H1 (cell line): ENCODE measurements at regions not wholly inside any gene's neighbourhood (a gene's known extent, or its start where the extent isn't known, plus 50 kb on each side); places are given as distances from the start of the nearest gene placed in this dataset.

Experiments
- CEBPB ChIP-seq: IDR thresholded peaks from 2 replicates; pipeline ENCODE4 v1.6.1; 2012; ENCODE audit warnings: low read depth, low read length
- HDAC2 ChIP-seq, 2 experiments: fragments of 300-600 bp in 1 of 2; sonication (generic) in 1 of 2; IDR thresholded peaks; 2 replicates each; pipeline ENCODE4 v1.6.1; 2011 to 2012; ENCODE audit warnings: low read depth in 2 of 2, low read length in 2 of 2, mild to moderate bottlenecking in 2 of 2, moderate library complexity in 2 of 2, borderline replicate concordance in 1 of 2, inconsistent platforms in 1 of 2
- SUZ12 ChIP-seq: fragments of 200-600 bp; sonication (generic); IDR thresholded peaks from 2 replicates; pipeline ENCODE4 v1.6.1; 2012; ENCODE audit warnings: mild to moderate bottlenecking, inconsistent platforms, low read length, moderate library complexity, mixed read lengths
- TF ChIP-seq, protein P1 (sequence below): fragments of 300-600 bp; sonication (generic); IDR thresholded peaks from 2 replicates; pipeline ENCODE4 v1.7.1; 2012; ENCODE audit warnings: low read length, moderate library complexity, mild to moderate bottlenecking, inconsistent platforms; ENCODE audit not compliant: insufficient replicate concordance

DNA sequence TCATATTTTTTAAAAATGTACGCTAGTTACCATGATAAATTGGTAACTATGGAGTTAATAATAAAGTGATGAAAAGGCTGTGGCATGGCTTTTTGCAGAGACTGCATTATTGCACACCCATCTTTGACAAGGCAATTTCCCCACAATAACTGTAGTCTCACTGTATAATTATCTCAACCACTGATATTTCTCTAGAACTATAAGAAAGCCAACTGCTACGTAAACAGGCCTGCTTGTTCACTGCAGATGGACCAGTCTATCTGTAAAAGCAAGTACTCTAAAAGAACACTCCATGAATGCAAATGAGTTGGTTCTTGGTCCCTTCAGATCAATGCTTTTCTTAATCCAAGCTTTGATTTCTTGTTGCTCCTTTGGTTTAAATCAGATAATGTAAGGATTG, 218.7 kb downstream of the RBM43 start (continued):
- TF ChIP-seq, protein P1, sequence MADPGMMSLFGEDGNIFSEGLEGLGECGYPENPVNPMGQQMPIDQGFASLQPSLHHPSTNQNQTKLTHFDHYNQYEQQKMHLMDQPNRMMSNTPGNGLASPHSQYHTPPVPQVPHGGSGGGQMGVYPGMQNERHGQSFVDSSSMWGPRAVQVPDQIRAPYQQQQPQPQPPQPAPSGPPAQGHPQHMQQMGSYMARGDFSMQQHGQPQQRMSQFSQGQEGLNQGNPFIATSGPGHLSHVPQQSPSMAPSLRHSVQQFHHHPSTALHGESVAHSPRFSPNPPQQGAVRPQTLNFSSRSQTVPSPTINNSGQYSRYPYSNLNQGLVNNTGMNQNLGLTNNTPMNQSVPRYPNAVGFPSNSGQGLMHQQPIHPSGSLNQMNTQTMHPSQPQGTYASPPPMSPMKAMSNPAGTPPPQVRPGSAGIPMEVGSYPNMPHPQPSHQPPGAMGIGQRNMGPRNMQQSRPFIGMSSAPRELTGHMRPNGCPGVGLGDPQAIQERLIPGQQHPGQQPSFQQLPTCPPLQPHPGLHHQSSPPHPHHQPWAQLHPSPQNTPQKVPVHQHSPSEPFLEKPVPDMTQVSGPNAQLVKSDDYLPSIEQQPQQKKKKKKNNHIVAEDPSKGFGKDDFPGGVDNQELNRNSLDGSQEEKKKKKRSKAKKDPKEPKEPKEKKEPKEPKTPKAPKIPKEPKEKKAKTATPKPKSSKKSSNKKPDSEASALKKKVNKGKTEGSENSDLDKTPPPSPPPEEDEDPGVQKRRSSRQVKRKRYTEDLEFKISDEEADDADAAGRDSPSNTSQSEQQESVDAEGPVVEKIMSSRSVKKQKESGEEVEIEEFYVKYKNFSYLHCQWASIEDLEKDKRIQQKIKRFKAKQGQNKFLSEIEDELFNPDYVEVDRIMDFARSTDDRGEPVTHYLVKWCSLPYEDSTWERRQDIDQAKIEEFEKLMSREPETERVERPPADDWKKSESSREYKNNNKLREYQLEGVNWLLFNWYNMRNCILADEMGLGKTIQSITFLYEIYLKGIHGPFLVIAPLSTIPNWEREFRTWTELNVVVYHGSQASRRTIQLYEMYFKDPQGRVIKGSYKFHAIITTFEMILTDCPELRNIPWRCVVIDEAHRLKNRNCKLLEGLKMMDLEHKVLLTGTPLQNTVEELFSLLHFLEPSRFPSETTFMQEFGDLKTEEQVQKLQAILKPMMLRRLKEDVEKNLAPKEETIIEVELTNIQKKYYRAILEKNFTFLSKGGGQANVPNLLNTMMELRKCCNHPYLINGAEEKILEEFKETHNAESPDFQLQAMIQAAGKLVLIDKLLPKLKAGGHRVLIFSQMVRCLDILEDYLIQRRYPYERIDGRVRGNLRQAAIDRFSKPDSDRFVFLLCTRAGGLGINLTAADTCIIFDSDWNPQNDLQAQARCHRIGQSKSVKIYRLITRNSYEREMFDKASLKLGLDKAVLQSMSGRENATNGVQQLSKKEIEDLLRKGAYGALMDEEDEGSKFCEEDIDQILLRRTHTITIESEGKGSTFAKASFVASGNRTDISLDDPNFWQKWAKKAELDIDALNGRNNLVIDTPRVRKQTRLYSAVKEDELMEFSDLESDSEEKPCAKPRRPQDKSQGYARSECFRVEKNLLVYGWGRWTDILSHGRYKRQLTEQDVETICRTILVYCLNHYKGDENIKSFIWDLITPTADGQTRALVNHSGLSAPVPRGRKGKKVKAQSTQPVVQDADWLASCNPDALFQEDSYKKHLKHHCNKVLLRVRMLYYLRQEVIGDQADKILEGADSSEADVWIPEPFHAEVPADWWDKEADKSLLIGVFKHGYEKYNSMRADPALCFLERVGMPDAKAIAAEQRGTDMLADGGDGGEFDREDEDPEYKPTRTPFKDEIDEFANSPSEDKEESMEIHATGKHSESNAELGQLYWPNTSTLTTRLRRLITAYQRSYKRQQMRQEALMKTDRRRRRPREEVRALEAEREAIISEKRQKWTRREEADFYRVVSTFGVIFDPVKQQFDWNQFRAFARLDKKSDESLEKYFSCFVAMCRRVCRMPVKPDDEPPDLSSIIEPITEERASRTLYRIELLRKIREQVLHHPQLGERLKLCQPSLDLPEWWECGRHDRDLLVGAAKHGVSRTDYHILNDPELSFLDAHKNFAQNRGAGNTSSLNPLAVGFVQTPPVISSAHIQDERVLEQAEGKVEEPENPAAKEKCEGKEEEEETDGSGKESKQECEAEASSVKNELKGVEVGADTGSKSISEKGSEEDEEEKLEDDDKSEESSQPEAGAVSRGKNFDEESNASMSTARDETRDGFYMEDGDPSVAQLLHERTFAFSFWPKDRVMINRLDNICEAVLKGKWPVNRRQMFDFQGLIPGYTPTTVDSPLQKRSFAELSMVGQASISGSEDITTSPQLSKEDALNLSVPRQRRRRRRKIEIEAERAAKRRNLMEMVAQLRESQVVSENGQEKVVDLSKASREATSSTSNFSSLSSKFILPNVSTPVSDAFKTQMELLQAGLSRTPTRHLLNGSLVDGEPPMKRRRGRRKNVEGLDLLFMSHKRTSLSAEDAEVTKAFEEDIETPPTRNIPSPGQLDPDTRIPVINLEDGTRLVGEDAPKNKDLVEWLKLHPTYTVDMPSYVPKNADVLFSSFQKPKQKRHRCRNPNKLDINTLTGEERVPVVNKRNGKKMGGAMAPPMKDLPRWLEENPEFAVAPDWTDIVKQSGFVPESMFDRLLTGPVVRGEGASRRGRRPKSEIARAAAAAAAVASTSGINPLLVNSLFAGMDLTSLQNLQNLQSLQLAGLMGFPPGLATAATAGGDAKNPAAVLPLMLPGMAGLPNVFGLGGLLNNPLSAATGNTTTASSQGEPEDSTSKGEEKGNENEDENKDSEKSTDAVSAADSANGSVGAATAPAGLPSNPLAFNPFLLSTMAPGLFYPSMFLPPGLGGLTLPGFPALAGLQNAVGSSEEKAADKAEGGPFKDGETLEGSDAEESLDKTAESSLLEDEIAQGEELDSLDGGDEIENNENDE: no peak
- TF ChIP-seq SUZ12: no peak
- TF ChIP-seq HDAC2 (IDR thresholded peaks at IDR 0.05; ENCODE audit: borderline replicate concordance in 1 of 2, low read depth in 2 of 2, low read length in 2 of 2): no peak
- TF ChIP-seq CEBPB: no peak
- TF ChIP-seq, all 59 proteins: peak for 0
